Ovary (tissue), 7 donors: ENCODE measurements at regions not wholly inside any gene's neighbourhood (a gene's known extent, or its start where the extent isn't known, plus 50 kb on each side); places are given as distances from the start of the nearest gene placed in this dataset.

Experiments
- DNase-seq, 5 donors: peaks; one replicate each; pipeline ENCODE4 v3.0.0-alpha.2; 2019 to 2020
- H3K27ac ChIP-seq, 2 donors: fragments of 200-600 bp; one replicate each; pipeline versions ENCODE4 v1.5.1 to v1.8.0; 2019 to 2022
- H3K27me3 ChIP-seq: fragments of 200-600 bp; one replicate; pipeline ENCODE4 v1.8.0; 2022
- H3K36me3 ChIP-seq: fragments of 200-600 bp; sonication (generic); one replicate; pipeline ENCODE4 v1.5.1; 2019
- H3K4me1 ChIP-seq: one replicate; pipeline ENCODE4 v1.8.1; 2013; ENCODE audit warnings: mild to moderate bottlenecking, moderate library complexity; ENCODE audit not compliant: insufficient read depth
- H3K4me3 ChIP-seq: fragments of 200-600 bp; sonication (generic); one replicate; pipeline ENCODE4 v1.5.1; 2017
- H3K9me3 ChIP-seq, 2 donors: fragments of 200-600 bp in 1 of 2; sonication (generic) in 1 of 2; one replicate each; pipeline versions ENCODE4 v1.5.1 to v1.8.1; 2013 to 2019; ENCODE audit warnings: mild to moderate bottlenecking in 1 of 2, moderate library complexity in 1 of 2
- EP300 ChIP-seq: sonication (generic); formaldehyde crosslinking; IDR thresholded peaks from one replicate; pipeline ENCODE4 v1.6.1; 2017; ENCODE audit warnings: antibody characterized with exemption
- POLR2A ChIP-seq: fragments of 450-650 bp; IDR thresholded peaks from one replicate; pipeline ENCODE4 v1.6.1; 2017; ENCODE audit warnings: antibody characterized with exemption, mild to moderate bottlenecking, moderate library complexity
- WGBS, 3 donors: extraction: QIAGEN DNeasy Blood & Tissue Kit in 1 of 3; methylation state at CpG; one replicate each; pipeline versions ENCODE4 v1.1.5 to v1.1.7; 2013 to 2017; 5-methylcytosine and 5-hydroxymethylcytosine counted together
- intact Hi-C, 4 donors: fragments of 100-400 bp; cut with DNase I; formaldehyde crosslinking; loops; one replicate each; pipeline versions ENCODE4 v1.11.0 to v1.15.1; 2022 to 2023
- TF ChIP-seq, protein P1 (sequence below), 3 donors: fragments of 450-650 bp in 2 of 3; fragments of 200-600 bp in 1 of 3; IDR thresholded peaks; one replicate each; pipeline versions ENCODE4 v1.5.1 to v1.8.0; 2016 to 2022; ENCODE audit warnings: antibody characterized with exemption in 3 of 3, mild to moderate bottlenecking in 1 of 3
- donor health status: DM: no; HTN: no; CAD: no; lungs with moderate emphysema.
- donor health status: DM: no; HTN: no; CAD: no.
- donor health status: Bipolar disorder and iron deficiency.
- donor health status: DM: no; HTN: no; CAD: no.
- donor health status: DM: yes; HTN: yes; CAD: no.

DNA sequence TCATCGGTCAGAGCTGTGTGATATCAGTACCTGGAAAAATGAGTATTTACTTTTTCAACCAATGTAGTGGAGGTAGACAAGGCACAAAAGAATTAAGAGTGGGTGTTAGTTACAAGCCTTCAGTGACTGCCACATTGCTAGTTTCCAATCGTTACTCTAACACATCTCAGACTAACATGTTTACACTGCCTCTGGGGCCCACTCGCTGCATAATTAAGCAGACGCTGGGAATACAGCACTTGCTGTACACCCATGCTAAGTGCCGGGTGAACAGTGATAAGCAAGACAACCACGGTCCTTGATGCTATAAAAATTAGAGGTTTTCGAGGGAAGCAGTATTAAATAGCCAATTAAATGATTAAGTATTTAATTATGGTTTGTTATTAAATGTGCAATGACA, 1147.6 kb downstream of the AACS start:
- H3K27ac ChIP-seq = no peak overlapping the region
- WGBS, 3 donors = 64 to 75% (median 69%) methylated on average over 7 of the region's 7 CpGs
- intact Hi-C loops = no loop called here

DNA sequence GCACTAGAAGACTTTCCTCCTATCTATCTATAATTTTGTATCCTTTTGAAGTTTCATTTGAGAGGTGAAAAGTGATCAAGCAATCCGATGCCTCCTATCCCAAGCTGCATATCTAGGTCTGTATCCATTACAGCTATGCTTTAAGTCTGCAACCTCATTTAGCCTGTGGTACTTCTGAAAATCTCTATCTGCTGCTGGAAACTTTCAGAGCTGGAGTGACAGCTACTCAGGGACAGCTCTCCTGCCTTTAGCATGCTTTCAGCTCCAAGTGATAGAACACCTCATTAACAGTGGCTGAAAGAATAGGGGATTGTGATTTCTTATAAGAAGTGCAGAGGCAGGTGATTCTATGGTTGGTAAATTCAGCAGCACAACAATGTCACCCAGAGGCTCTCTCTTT, 1153.5 kb downstream of the AACS start:
- Histone ChIP-seq H3K9me3 (no peaks in the 10 kb centered on the region), H3K27me3 (no peaks in the 10 kb centered on the region), H3K27ac (no peak overlapping the region), H3K4me1 (no peaks in the 10 kb centered on the region), H3K4me3 (no peak overlapping the region), H3K36me3 (no peaks in the 10 kb centered on the region)
- TF ChIP-seq, protein P1, sequence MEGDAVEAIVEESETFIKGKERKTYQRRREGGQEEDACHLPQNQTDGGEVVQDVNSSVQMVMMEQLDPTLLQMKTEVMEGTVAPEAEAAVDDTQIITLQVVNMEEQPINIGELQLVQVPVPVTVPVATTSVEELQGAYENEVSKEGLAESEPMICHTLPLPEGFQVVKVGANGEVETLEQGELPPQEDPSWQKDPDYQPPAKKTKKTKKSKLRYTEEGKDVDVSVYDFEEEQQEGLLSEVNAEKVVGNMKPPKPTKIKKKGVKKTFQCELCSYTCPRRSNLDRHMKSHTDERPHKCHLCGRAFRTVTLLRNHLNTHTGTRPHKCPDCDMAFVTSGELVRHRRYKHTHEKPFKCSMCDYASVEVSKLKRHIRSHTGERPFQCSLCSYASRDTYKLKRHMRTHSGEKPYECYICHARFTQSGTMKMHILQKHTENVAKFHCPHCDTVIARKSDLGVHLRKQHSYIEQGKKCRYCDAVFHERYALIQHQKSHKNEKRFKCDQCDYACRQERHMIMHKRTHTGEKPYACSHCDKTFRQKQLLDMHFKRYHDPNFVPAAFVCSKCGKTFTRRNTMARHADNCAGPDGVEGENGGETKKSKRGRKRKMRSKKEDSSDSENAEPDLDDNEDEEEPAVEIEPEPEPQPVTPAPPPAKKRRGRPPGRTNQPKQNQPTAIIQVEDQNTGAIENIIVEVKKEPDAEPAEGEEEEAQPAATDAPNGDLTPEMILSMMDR (IDR thresholded peaks at IDR 0.05) = no peak
- no peak for TF ChIP-seq POLR2A
- no peak for TF ChIP-seq EP300
- WGBS, 3 donors = 63 to 83% (median 77%) methylated on average over 1 of the region's 1 CpG
- intact Hi-C loops = no loop called here
- no peak for DNase-seq

More for the DNA sequence above, 1147.6 kb downstream of the AACS start:
- no peaks in the 10 kb centered on the region for H3K9me3 ChIP-seq
- no peak overlapping the region for H3K4me3 ChIP-seq
- H3K27me3 ChIP-seq = no peaks in the 10 kb centered on the region
- no peaks in the 10 kb centered on the region for H3K36me3 ChIP-seq
- no peaks in the 10 kb centered on the region for H3K4me1 ChIP-seq
- no peak for TF ChIP-seq POLR2A
- TF ChIP-seq EP300 = no peak
- TF ChIP-seq, protein P1 (IDR thresholded peaks at IDR 0.05) = no peak
- DNase-seq = no peak

DNA sequence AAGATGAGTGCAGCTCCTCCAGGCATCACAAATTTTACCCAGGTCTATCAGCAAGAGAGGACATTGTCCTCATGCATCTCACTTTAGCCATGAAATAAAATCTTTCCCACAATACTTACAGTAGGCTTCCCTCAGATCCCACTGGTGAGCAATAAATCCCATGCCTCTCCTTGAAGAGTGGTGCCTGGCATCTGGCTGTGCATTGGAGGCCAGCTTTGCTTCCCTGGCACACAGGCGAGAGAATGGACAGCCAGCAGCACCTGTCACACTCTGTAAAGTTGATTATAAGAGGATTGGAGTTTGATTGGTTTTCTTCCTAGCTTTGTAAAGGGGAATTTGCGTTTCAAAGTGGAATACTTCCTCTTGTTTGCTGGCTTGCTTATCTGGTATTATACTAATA, 1153.9 kb downstream of the AACS start:
- no peaks in the 10 kb centered on the region for H3K9me3 ChIP-seq
- H3K36me3 ChIP-seq = no peaks in the 10 kb centered on the region
- no peak for DNase-seq
- TF ChIP-seq EP300 = no peak
- no peak for TF ChIP-seq POLR2A
- TF ChIP-seq, protein P1 (IDR thresholded peaks at IDR 0.05) = no peak
- 60 to 72% (median 66%) methylated on average over 2 of the region's 2 CpGs for WGBS, 3 donors
- H3K27ac ChIP-seq = no peak overlapping the region
- H3K27me3 ChIP-seq = no peaks in the 10 kb centered on the region
- H3K4me1 ChIP-seq = no peaks in the 10 kb centered on the region
- intact Hi-C loops = no loop called here
- H3K4me3 ChIP-seq = no peak overlapping the region

DNA sequence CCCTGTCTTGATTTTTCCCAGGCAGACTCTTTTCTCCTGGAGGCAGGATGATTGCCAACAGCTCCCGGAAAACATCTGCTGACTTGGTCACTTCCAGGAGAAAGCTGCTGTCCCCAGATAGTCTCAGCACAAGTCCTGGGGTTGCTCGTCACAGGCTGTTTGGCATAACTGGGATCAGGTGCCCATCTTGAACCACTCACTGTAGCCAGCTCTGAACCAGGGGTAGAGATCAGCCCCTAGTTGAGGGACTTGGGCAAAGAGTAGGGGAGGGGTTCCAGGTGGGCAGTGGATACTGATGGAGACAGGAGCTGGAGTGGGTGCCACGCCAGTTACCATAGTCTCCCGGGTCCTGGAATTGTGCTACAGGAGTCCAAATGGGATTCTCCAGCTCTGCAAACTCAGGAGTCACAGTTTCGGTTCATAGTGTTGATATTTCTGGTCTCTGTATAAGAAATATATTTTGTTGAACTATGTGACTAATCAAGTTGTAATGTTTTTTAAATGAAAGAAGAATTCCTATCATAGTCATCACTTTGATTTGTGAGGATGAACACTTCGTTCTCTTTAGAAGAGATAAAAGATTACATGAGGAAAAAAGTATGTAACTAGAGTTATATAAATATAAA, 1154.5 kb downstream of the AACS start:
- no peak for DNase-seq
- Histone ChIP-seq H3K27ac (no peak overlapping the region), H3K36me3 (no peaks in the 10 kb centered on the region), H3K4me1 (no peaks in the 10 kb centered on the region), H3K9me3 (no peaks in the 10 kb centered on the region), H3K4me3 (no peak overlapping the region), H3K27me3 (no peaks in the 10 kb centered on the region)
- 53 to 57% (median 54%) methylated on average over 6 of the region's 6 CpGs for WGBS, 3 donors
- intact Hi-C loops = no loop called here
- TF ChIP-seq POLR2A (no peak), EP300 (no peak)
- TF ChIP-seq, protein P1 (IDR thresholded peaks at IDR 0.05) = no peak
